ENCODE measurements at regions not wholly inside any gene's neighbourhood (a gene's known extent, or its start where the extent isn't known, plus 50 kb on each side); places are given as distances from the start of the nearest gene placed in this dataset.
"Not testable (repeated sequence)": the region's sequence is repeated elsewhere in the genome, so short reads cannot be mapped to it uniquely, and the experiment has no call there.

- no peak for DNase-seq (ENCODE audit: low read depth)
These were observed 112.3 kb upstream of the CST7 start for GRCh38 chr20:24836661-24837299.

GRCh38 chr20:24837781-24838450 is 111.2 kb upstream of the CST7 start:
- DNase-seq (ENCODE audit: low read depth) = peak; percentile 27

- no peak for DNase-seq (ENCODE audit: low read depth)
These were observed 110.2 kb upstream of the CST7 start for GRCh38 chr20:24838546-24839535.

GRCh38 chr20:24840121-24840713 is 108.9 kb upstream of the CST7 start:
- no peak for DNase-seq (ENCODE audit: low read depth)

GRCh38 chr20:24842274-24842917 is 106.7 kb upstream of the CST7 start:
- DNase-seq (ENCODE audit: low read depth) = no peak

GRCh38 chr20:24842918-24843715 is 106.0 kb upstream of the CST7 start:
- DNase-seq (ENCODE audit: low read depth) = no peak

- no peak for DNase-seq (ENCODE audit: low read depth)
These were observed 98.9 kb upstream of the CST7 start for GRCh38 chr20:24850176-24850575.

- DNase-seq (ENCODE audit: low read depth) = no peak
These were observed 97.6 kb upstream of the CST7 start for GRCh38 chr20:24851346-24852019.

GRCh38 chr20:24853916-24854315 is 95.2 kb upstream of the CST7 start:
- DNase-seq (ENCODE audit: low read depth) = no peak

GRCh38 chr20:24855848-24856247 is 93.2 kb upstream of the CST7 start:
- no peak for DNase-seq (ENCODE audit: low read depth)

GRCh38 chr20:24858500-24858899 is 90.6 kb upstream of the CST7 start:
- not testable (repeated sequence) for DNase-seq (ENCODE audit: low read depth)

- DNase-seq (ENCODE audit: low read depth) = no peak
These were observed 89.5 kb upstream of the CST7 start for GRCh38 chr20:24859539-24859938.

GRCh38 chr20:24862186-24862585 is 86.9 kb upstream of the CST7 start:
- no peak for DNase-seq (ENCODE audit: low read depth)

GRCh38 chr20:24862606-24863005 is 86.5 kb upstream of the CST7 start:
- no peak for DNase-seq (ENCODE audit: low read depth)

GRCh38 chr20:24863356-24863755 is 85.7 kb upstream of the CST7 start:
- DNase-seq (ENCODE audit: low read depth) = peak; percentile 59

GRCh38 chr20:24866008-24866407 is 83.1 kb upstream of the CST7 start:
- DNase-seq (ENCODE audit: low read depth) = no peak

- no peak for DNase-seq (ENCODE audit: low read depth)
These were observed 82.3 kb upstream of the CST7 start for GRCh38 chr20:24866742-24867141.

GRCh38 chr20:24867556-24867955 is 81.5 kb upstream of the CST7 start:
- DNase-seq (ENCODE audit: low read depth) = no peak

- DNase-seq (ENCODE audit: low read depth) = no peak
These were observed 80.6 kb upstream of the CST7 start for GRCh38 chr20:24868396-24868927.

GRCh38 chr20:24868959-24869358 is 80.1 kb upstream of the CST7 start:
- no peak for DNase-seq (ENCODE audit: low read depth)
